ENCODE measurements at regions not wholly inside any gene's neighbourhood (a gene's known extent, or its start where the extent isn't known, plus 50 kb on each side); places are given as distances from the start of the nearest gene placed in this dataset.

DNA sequence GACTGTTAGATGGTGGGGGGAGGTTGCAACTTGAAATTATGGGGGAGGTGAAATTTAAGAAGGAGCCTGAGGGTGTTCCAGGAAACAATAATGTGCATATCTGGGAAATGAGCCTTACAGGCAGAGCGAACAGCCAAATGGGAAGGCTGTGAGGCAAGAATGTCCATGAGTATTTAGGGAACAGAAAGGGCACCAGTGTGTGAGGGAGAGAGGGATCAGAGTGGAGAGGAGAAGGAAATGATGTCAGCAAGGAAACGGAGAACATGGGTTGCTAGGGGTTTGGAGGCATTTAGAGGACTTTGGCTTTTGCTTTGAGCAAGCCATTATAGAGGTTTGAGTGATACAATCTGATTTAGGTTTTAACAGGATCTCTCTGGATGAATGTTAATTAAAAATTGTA is 285.4 kb downstream of the TLE4 start:
- no peaks in the 10 kb centered on the region for H3K27me3 Mint-ChIP-seq
- no peak overlapping the region for H3K4me3 Mint-ChIP-seq

DNA sequence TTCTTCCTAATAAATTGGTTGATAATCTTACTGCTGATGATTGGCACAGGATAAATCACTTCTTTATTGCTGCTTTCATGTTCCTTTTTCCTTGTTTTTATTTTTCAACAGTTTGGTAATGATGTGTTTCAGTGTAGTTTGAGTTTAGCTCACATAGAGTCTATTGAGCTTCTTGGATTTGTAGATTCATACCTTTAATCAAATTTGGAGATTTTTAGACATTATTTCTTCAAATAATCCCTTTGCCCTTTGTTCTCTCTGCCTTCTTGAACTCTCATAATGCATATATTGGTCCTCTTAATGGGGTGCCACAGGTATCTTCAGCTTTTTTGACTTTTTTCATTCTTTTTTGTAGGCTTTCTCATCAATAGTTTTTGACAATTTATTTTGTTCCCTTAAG is 275.3 kb downstream of the TLE4 start:
- TF ChIP-seq, protein P1, sequence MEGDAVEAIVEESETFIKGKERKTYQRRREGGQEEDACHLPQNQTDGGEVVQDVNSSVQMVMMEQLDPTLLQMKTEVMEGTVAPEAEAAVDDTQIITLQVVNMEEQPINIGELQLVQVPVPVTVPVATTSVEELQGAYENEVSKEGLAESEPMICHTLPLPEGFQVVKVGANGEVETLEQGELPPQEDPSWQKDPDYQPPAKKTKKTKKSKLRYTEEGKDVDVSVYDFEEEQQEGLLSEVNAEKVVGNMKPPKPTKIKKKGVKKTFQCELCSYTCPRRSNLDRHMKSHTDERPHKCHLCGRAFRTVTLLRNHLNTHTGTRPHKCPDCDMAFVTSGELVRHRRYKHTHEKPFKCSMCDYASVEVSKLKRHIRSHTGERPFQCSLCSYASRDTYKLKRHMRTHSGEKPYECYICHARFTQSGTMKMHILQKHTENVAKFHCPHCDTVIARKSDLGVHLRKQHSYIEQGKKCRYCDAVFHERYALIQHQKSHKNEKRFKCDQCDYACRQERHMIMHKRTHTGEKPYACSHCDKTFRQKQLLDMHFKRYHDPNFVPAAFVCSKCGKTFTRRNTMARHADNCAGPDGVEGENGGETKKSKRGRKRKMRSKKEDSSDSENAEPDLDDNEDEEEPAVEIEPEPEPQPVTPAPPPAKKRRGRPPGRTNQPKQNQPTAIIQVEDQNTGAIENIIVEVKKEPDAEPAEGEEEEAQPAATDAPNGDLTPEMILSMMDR (IDR thresholded peaks at IDR 0.05), result no peak
- ATAC-seq (ENCODE audit: low read depth) (no peak), DNase-seq (no peak)
- Mint-ChIP-seq H3K27ac (no peak overlapping the region), H3K9me3 (peaks cover 7% of the 10 kb centered on the region), H3K4me3 (no peak overlapping the region), H3K4me1 (no peaks in the 10 kb centered on the region), H3K36me3 (ENCODE audit: low read depth) (peaks cover 6% of the 10 kb centered on the region), H3K27me3 (no peaks in the 10 kb centered on the region)
- CTCF ChIA-PET, result interaction anchor here (0.6 to 1.3 kb wide), 2 partner anchors 13 to 1768 kb away, joined by 3 read pairs; no protein-coding TSS in a partner anchor
- POLR2A ChIA-PET, result no interaction called here
- intact Hi-C loops (cut with micrococcal nuclease), result loop anchor here (2.0 kb wide), 1 partner anchor 14 kb away; no protein-coding TSS in a partner anchor

More for the DNA sequence above, 285.4 kb downstream of the TLE4 start:
- intact Hi-C loops (cut with micrococcal nuclease), result no loop called here
- DNase-seq (no peak), ATAC-seq (ENCODE audit: low read depth) (no peak)
- H3K27ac Mint-ChIP-seq, result peak overlapping the region; percentile 46
- H3K36me3 Mint-ChIP-seq (ENCODE audit: low read depth), result no peaks in the 10 kb centered on the region
- ChIA-PET POLR2A (no interaction called here), CTCF (no interaction called here)
- H3K4me1 Mint-ChIP-seq, result peaks cover 12% of the 10 kb centered on the region
- TF ChIP-seq, protein P1 (IDR thresholded peaks at IDR 0.05), result no peak
- peaks cover 2% of the 10 kb centered on the region for H3K9me3 Mint-ChIP-seq

DNA sequence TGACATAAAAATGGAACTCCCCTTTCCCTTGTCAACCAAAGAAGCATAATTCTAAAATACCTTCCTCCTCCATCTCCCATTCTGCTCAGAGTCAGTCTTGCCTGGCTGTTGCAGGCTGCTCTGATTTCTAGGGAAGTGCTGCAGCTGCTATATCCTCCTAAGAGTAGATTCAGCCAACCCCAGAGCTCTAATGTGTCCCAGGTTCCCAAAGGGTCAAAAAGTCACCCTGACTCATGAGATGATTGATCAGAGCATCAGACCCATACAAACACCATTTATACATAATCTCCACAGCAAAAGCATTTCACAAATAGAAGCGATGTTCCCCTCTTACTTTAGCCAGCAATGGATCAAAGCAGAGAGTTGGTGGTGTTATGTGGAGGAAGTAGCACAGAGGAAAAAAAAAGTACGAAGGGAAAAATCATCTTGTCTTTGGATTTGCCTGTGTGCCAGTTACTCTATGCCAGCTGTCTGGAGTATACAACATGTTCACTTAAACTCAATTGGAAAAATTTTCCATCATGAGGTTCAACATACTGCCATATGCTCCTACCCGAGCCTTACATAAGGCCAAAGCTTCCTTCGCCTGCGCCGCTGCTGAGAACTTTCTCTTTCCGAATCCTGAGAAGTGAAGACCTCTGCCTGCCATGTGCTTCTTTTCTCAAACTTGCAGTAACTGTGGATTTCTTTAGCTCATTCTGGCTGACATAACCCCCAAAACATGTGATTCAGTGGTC is 258.0 kb downstream of the TLE4 start:
- no peak for ATAC-seq (ENCODE audit: low read depth)
- intact Hi-C loops (cut with micrococcal nuclease), result no loop called here
- POLR2A ChIA-PET, result interaction anchor here (0.8 to 1.4 kb wide), 3 partner anchors 11 to 15 kb away, joined by 3 to 4 read pairs (median 3); no protein-coding TSS in a partner anchor

DNA sequence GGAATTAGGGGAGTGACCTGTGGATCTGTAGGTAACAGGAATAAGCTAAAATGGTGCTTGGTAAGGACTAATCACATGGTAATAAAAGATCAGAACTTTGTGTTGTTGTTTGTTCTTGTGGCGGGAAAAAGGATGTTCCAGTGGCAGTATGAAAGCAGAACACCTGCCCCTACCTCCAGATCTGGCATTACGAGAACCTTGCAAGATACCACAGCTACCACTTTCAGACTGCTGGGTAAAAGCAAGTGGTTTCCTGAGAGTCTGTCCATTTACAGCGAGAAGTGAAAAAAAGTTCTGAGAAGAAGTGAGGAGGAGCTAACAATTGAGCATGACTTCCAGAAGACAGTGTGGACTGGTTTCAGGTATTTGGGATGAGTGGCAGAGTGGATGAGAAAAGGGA is 252.5 kb downstream of the TLE4 start:
- TF ChIP-seq, protein P1 (IDR thresholded peaks at IDR 0.05), result no peak
- ATAC-seq (ENCODE audit: low read depth), result no peak
- Mint-ChIP-seq H3K4me3 (no peak overlapping the region), H3K27me3 (peaks cover 2% of the 10 kb centered on the region), H3K27ac (no peak overlapping the region), H3K36me3 (ENCODE audit: low read depth) (no peaks in the 10 kb centered on the region), H3K4me1 (peaks cover 21% of the 10 kb centered on the region), H3K9me3 (no peaks in the 10 kb centered on the region)
- ChIA-PET POLR2A (no interaction called here), CTCF (no interaction called here)
- no peak for DNase-seq
- intact Hi-C loops (cut with micrococcal nuclease), result no loop called here

More for the DNA sequence above, 258.0 kb downstream of the TLE4 start:
- H3K4me1 Mint-ChIP-seq, result peaks cover 6% of the 10 kb centered on the region
- DNase-seq, result no peak
- no peak overlapping the region for H3K27ac Mint-ChIP-seq
- CTCF ChIA-PET, result no interaction called here
- no peaks in the 10 kb centered on the region for H3K9me3 Mint-ChIP-seq
- no peaks in the 10 kb centered on the region for H3K27me3 Mint-ChIP-seq
- TF ChIP-seq, protein P1 (IDR thresholded peaks at IDR 0.05), result no peak
- no peak overlapping the region for H3K4me3 Mint-ChIP-seq
- H3K36me3 Mint-ChIP-seq (ENCODE audit: low read depth), result no peaks in the 10 kb centered on the region

DNA sequence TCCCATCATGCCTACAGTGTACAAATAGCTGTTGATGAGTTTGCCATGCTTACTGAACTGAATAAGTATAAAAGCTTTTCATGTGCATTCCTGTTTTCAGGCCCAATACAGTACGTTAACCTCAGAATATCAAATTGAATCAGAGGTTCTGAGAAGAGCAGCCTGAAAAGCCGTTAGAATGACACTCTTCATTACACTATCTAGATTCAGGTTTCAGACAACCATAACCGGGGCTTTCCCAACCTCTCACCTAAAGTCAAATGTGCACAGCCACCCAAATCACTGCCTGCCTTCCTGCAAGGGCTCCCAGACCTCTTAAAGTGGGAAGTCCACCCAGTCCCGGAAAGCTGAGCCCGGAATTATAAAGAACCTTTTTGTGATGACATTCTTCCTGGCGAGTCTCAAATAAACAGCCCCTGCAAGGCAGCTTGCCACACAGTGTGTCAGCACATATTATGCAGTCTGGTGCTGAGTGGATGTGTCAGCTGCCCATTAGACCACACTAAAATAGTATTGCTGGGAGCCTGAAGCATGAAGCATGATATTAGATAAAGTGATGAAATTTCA is 245.8 kb downstream of the TLE4 start:
- ATAC-seq (ENCODE audit: low read depth) (peak; percentile 72), DNase-seq (peak; percentile 24)
- H3K9me3 Mint-ChIP-seq, result no peaks in the 10 kb centered on the region
- intact Hi-C loops (cut with micrococcal nuclease), result loop anchor here (1.0 to 10.0 kb wide), 2 partner anchors 17 to 1063 kb away; no protein-coding TSS in a partner anchor
- H3K36me3 Mint-ChIP-seq (ENCODE audit: low read depth), result no peaks in the 10 kb centered on the region
- POLR2A ChIA-PET, result interaction anchor here (0.9 to 1.4 kb wide), 6 partner anchors 12 to 246 kb away, joined by 3 to 12 read pairs (median 3); partner anchors contain the start of gene TLE4
- peaks cover 52% of the 10 kb centered on the region for H3K4me1 Mint-ChIP-seq
- peaks cover 2% of the 10 kb centered on the region for H3K27me3 Mint-ChIP-seq
- CTCF ChIA-PET, result no interaction called here
- H3K4me3 Mint-ChIP-seq, result peak overlapping the region; percentile 17
- TF ChIP-seq, protein P1 (IDR thresholded peaks at IDR 0.05), result no peak
- H3K27ac Mint-ChIP-seq, result peak overlapping the region; percentile 47

Measured in activated B cell treated with CpG ODN at 0.5 μM for 24 hours (primary cell).